Stimulated activated CD4-positive, alpha-beta T cell treated with anti-CD3 and anti-CD28 coated beads, Interleukin-2, amount 100 ng/mL, for 4 hours (primary cell): ENCODE measurements at regions not wholly inside any gene's neighbourhood (a gene's known extent, or its start where the extent isn't known, plus 50 kb on each side); places are given as distances from the start of the nearest gene placed in this dataset.
"Not testable (repeated sequence)": the region's sequence is repeated elsewhere in the genome, so short reads cannot be mapped to it uniquely, and the experiment has no call there.

Experiments
- DNase-seq: peaks from one replicate; pipeline ENCODE4 v3.0.0-alpha.2; 2020; ENCODE audit warnings: low read depth

- DNase-seq, result no peak
Observed at GRCh38 chr7:89401099-89401498, 605.6 kb upstream of the TEX47 start.

DNA sequence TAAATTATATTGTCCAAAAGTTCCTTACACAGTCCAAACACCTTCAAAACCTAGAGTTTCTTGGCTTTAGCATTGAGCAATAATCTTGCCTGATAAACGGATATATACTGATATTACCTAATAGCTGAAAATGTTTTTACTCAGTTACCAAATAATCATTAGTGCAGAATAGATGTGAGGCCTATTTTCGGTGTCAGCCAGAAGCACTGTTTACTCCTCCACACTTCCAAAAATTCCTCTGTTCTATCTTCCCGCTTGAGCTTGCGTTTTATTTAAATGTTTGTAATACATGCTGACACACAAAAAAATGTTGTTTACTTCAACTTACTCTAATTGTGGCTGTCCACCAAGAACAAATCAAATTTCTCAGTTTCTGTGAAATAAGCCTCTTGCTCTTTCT is 606.2 kb upstream of the TEX47 start:
- DNase-seq, result no peak

GRCh38 chr7:89451911-89452310 is 656.4 kb upstream of the TEX47 start:
- no peak for DNase-seq

DNA sequence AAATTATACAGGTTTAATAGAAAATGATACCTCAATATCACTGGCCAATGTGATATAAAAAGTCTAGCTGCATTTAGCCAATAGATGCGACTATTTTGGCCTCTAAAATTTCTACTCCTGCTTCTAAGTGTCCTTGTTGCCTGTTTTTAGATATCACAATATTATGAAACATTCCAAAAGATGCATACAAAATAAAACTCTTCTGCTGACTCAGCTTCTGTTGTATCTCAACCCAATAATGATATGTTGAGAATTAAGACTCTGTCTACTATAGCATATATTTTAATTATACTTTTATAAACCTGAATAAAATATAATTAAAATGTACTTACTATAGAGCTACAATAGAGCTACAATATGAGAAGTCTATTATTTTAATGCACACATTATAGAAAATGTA is 661.0 kb upstream of the TEX47 start:
- no peak for DNase-seq

GRCh38 chr7:89458114-89458513 is 662.6 kb upstream of the TEX47 start:
- no peak for DNase-seq

DNA sequence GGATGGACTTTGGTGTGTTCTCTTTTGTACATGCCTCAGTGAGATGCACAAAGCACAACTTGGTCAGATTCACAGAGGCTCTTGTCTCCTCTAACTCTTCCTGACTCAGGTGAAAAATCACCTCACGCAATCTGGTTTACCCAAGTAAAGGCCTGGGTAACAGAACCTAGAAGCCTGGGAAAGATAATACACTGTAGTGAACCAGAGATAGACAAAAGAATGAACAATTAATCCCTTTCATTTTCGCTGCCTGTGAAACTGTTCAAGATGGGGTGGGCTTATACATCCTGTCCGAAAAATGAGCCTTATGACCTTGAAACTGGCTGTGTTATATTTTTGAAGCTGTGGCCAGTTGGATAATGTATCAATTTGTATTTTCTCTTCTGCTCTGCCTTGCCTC is 678.9 kb upstream of the TEX47 start:
- DNase-seq, result no peak

DNA sequence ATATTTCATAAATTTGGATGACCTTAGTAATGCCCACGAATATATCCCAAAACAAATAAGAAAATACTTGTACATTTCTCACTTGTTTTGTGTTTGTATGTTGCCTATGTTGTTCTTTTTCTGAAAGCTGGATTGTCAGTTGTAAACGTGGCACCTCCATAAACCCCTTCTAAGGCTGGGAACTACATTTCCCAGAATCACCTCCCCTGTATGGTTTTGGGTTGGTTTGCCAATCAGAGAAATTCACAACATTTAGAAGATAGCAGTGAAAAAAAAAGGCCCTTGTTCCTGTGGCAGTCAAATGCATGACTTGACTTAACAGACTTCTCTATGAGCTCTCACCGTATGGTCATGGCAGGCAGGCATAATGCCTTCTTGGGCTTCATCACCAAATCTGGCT is 676.3 kb upstream of the STEAP1 start:
- no peak for DNase-seq

GRCh38 chr7:89495704-89496103 is 658.6 kb upstream of the STEAP1 start:
- no peak for DNase-seq

GRCh38 chr7:89500084-89500483 is 654.2 kb upstream of the STEAP1 start:
- DNase-seq, result no peak

- DNase-seq, result no peak
Observed at GRCh38 chr7:89503281-89503680, 651.0 kb upstream of the STEAP1 start.

DNA sequence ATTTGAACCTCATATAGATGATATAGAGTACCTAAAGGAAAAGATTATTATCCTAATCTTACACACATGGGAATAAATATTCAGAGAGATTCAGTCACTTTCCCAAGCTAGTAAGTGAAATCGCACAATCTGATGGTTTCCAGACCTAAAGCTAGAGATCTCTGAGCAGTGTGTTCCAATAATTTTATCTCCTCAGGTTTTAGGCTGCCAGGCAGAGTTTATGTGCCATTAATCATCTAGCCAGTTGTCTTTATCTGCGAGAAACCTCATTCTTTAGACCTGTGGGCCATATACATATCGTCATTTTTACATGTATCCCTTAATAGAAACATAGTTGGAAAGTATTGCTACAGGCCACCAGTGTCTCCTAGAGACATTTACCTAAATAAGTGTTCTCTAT is 647.2 kb upstream of the STEAP1 start:
- DNase-seq, result no peak

GRCh38 chr7:89511900-89512299 is 642.4 kb upstream of the STEAP1 start:
- no peak for DNase-seq

- no peak for DNase-seq
Observed at GRCh38 chr7:89514970-89515369, 639.3 kb upstream of the STEAP1 start.

DNA sequence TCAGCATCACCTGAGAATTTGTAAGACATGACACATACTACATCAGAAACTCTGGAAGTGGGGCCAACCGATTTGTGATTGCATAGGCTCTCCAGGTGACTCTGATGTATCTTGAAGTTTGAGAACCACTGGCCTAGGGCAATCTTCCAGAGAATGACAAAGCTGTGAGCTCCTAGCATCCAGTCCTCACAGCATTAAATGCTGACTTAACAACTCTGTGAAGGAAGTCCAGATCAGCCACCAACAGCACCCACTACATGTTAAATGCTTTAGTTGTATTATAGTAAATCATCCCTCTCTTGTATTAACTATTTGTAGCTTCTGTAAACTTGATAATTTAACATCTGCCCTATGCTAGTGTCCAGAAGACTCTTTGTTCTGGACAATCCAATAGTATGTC is 636.5 kb upstream of the STEAP1 start:
- no peak for DNase-seq

DNA sequence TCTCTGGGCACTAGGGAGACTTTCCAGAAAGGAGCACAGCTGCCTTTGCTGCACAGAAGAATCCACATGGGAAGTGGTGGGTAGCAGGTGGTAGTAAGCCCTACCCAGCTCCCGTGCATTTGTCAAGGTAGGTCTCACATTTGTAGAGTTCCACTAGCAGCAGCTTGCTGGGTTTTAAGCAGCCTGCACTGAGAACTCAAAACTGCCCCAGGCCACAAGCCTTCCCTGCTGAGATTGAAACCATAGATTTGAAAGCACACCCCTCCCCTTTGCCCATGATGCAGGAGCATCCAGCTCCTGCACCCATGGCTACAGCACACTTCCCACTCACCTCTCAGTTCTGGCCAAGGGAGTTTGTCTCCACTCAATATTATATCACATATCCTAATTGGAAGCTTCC is 604.5 kb upstream of the STEAP1 start:
- DNase-seq, result no peak

GRCh38 chr7:89554209-89554608 is 600.1 kb upstream of the STEAP1 start:
- no peak for DNase-seq

DNA sequence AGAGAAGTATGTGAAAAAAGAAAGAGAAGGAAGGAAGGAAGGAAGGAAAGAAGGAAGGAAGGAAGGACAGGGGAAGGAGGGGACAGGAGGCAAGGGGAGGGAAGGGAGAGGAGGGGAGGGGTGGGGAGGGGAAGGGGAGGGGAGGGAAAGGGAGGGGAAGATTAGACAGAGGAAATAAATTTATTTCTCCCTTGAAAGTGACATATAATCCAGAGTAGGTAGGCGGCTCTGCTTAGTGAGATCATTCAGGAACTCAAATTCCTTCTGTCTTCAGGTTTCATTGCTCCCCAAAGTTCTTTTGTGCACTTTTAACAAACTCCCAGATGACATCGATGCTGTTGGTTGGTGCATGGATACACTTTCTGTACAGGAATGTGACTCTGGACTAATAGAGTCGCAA is 594.7 kb upstream of the STEAP1 start:
- no peak for DNase-seq

- DNase-seq, result no peak
Observed at GRCh38 chr7:89563597-89563996, 590.7 kb upstream of the STEAP1 start.

GRCh38 chr7:89584896-89585295 is 569.4 kb upstream of the STEAP1 start:
- no peak for DNase-seq

DNA sequence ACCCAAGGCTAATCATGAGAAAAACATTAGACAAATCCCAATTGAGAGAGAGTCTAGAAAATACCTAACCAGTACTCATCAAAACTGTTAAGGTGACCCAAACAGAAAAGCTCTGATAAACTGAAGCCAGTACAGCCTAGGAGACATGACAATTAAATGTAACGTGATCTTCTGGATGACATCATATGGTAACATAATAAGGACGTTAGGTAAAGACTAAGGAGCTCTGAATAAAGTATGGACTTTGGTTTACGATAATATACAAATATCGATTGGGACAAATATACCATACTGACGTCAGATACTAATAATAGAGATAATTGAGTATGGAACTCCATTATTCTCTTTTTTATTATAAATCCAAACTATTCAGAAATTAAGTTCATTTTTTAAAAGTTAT is 561.1 kb upstream of the STEAP1 start:
- DNase-seq, result no peak

DNA sequence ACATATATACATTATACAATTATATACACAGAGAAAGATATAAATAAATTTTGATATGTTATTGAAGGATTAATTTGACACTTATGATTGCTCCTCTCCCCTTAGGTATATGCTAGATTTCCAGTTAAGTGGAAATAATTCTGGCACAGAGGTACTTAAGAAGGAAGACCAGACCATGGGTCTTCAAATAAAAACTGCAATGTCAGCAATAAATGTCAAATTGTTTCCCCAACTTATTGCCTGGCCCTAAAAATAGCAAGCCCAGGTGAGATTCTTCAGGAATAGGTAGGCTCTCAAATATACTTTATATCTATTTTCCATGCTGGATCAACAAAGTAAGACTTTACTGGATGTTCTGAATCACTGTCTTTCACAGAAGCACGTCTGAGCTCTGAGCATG is 551.3 kb upstream of the STEAP1 start:
- no peak for DNase-seq

GRCh38 chr7:89605362-89605761 is 548.9 kb upstream of the STEAP1 start:
- no peak for DNase-seq

DNA sequence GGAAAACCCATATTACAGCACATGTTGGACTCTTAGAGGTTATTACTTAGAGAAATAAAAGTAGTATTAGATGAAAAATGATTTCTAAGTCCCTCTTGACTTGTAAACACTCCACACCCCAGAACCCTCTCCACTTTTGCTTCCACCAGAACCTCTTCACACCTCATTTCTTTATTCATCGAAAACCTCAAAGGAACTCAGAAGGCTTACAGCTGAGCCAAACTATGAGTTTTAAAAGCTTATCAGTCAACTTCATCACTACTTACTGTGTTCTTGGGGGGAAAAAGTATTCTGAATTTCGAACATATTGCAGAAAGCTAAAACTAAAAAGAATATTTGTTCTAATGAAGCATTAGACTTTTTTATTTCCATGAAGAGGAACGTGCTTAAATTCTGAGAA is 547.8 kb upstream of the STEAP1 start:
- DNase-seq, result no peak

DNA sequence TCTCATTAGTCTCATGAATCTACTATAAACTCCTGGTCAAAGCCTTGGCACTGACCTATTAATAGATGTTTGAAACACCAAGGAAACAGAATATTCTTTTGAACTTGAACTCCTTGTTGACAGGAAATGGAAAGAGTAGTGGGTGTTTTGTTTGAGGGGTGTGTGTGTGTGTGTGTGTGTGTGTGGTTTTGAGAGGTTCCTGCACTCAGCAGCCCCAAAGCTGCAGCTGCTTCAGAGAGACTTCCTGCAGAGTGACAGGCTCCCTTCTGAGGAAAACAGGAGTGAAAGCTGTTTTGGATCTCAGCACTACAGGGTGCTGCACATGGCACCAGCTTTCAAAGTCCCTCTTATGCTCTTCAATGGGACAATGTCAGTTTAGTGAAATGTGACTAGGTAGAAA is 546.5 kb upstream of the STEAP1 start:
- DNase-seq, result peak; percentile 9

GRCh38 chr7:89616829-89617228 is 537.4 kb upstream of the STEAP1 start:
- DNase-seq, result not testable (repeated sequence)
